Esophagus muscularis mucosa (tissue), 4 donors: ENCODE measurements at regions not wholly inside any gene's neighbourhood (a gene's known extent, or its start where the extent isn't known, plus 50 kb on each side); places are given as distances from the start of the nearest gene placed in this dataset.
"Not testable (repeated sequence)": the region's sequence is repeated elsewhere in the genome, so short reads cannot be mapped to it uniquely, and the experiment has no call there.

ENCODE experiments used
- DNase-seq: peaks from one replicate; pipeline ENCODE4 v3.0.0-alpha.2; 2017; ENCODE audit errors: extremely low spot score
- H3K27ac ChIP-seq, 4 donors: fragments of 200-600 bp; sonication (generic); replicated peaks in 1 of 4; 1 replicate in 3 of 4; 2 replicates in 1 of 4; pipeline ENCODE4 v1.5.1; 2016 to 2019; ENCODE audit warnings: mild to moderate bottlenecking in 1 of 4
- H3K27me3 ChIP-seq, 4 donors: fragments of 200-600 bp; sonication (generic); one replicate each; pipeline versions ENCODE4 v1.5.1 to v1.6.0; 2016 to 2019
- H3K36me3 ChIP-seq, 4 donors: fragments of 200-600 bp; sonication (generic); one replicate each; pipeline ENCODE4 v1.5.1; 2016 to 2019
- H3K4me1 ChIP-seq, 4 donors: fragments of 200-600 bp; sonication (generic); one replicate each; pipeline ENCODE4 v1.5.1; 2016 to 2019
- H3K4me3 ChIP-seq, 4 donors: fragments of 200-600 bp; sonication (generic); 1 replicate in 2 of 4; 2 replicates in 2 of 4; pipeline ENCODE4 v1.5.1; 2016 to 2019; ENCODE audit warnings: mild to moderate bottlenecking in 4 of 4, moderate library complexity in 1 of 4
- H3K9me3 ChIP-seq, 4 donors: fragments of 200-600 bp; sonication (generic); 1 replicate in 3 of 4; 2 replicates in 1 of 4; pipeline ENCODE4 v1.5.1; 2016 to 2019
- EP300 ChIP-seq: sonication (generic); formaldehyde crosslinking; IDR thresholded peaks from one replicate; pipeline ENCODE4 v1.6.1; 2017; ENCODE audit warnings: antibody characterized with exemption
- POLR2A ChIP-seq: fragments of 450-650 bp; IDR thresholded peaks from one replicate; pipeline ENCODE4 v1.6.1; 2017; ENCODE audit warnings: antibody characterized with exemption, moderate library complexity, mild to moderate bottlenecking, low read depth
- POLR2AphosphoS5 ChIP-seq, 2 donors: sonication (generic); formaldehyde crosslinking; IDR thresholded peaks; one replicate each; pipeline ENCODE4 v1.6.1; 2017; ENCODE audit warnings: antibody characterized with exemption in 2 of 2
- WGBS: methylation state at CpG from one replicate; pipeline ENCODE4 v1.1.5; 2018; 5-methylcytosine and 5-hydroxymethylcytosine counted together
- intact Hi-C: fragments of 100-400 bp; cut with DNase I; formaldehyde crosslinking; loops from one replicate; pipeline ENCODE4 v1.15.1; 2023
- TF ChIP-seq, protein P1 (sequence below), 3 experiments: fragments of 200-600 bp in 2 of 3; fragments of 450-650 bp in 1 of 3; sonication (generic) in 2 of 3; IDR thresholded peaks; one replicate each; pipeline ENCODE4 v1.5.1; 2017 to 2019; ENCODE audit warnings: antibody characterized with exemption in 3 of 3, mild to moderate bottlenecking in 2 of 3, moderate library complexity in 1 of 3

DNA sequence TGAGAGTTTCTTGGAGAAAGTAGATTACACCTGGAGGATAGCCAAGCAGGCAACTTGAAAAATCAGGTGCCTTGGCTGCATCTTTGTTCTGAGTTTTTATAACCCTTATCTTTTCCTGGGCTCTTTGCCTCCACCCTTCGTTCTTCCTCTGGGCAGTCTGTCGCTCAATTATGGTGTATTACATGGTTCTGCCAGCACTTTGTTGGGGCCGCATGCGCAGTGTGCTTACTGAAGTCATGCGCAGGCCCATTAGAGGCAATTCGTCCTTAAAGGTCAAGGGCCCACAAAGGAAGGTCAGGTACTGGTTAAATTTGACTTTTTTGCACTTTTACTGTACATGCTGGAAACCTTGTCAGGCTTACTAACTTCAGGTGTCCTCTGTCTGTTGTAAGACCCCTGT is 761.9 kb upstream of the SLITRK5 start:
- H3K4me3 ChIP-seq = no peak overlapping the region
- intact Hi-C loops = no loop called here
- H3K27me3 ChIP-seq = no peaks in the 10 kb centered on the region
- TF ChIP-seq POLR2AphosphoS5 (IDR thresholded peaks at IDR 0.05) (no peak), POLR2A (no peak), EP300 (no peak)
- TF ChIP-seq, protein P1, sequence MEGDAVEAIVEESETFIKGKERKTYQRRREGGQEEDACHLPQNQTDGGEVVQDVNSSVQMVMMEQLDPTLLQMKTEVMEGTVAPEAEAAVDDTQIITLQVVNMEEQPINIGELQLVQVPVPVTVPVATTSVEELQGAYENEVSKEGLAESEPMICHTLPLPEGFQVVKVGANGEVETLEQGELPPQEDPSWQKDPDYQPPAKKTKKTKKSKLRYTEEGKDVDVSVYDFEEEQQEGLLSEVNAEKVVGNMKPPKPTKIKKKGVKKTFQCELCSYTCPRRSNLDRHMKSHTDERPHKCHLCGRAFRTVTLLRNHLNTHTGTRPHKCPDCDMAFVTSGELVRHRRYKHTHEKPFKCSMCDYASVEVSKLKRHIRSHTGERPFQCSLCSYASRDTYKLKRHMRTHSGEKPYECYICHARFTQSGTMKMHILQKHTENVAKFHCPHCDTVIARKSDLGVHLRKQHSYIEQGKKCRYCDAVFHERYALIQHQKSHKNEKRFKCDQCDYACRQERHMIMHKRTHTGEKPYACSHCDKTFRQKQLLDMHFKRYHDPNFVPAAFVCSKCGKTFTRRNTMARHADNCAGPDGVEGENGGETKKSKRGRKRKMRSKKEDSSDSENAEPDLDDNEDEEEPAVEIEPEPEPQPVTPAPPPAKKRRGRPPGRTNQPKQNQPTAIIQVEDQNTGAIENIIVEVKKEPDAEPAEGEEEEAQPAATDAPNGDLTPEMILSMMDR (IDR thresholded peaks at IDR 0.05) = no peak
- no peaks in the 10 kb centered on the region for H3K36me3 ChIP-seq
- 70% methylated on average over 6 of the region's 6 CpGs for WGBS
- H3K4me1 ChIP-seq = no peaks in the 10 kb centered on the region
- no peaks in the 10 kb centered on the region for H3K9me3 ChIP-seq
- no peak overlapping the region for H3K27ac ChIP-seq
- DNase-seq = no peak

DNA sequence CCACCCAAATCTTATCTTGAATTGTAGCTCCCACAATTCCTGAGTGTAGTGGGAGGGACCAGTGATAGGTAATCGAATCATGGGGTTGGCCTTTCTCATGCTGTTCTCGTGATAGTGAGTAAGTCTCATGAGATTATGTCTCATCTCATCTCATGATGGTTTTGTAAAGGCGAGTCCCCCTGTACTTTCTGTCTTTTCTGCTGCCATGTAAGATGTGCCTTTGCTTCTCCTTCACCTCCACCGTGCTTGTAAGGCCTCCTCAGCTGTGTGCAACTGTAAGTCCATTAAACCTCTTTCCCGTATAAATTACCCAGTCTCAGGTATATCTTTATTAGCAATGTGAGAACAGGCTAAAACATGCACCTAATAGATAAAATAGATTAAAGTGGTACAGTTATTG is 756.4 kb upstream of the SLITRK5 start:
- DNase-seq = no peak
- no peaks in the 10 kb centered on the region for H3K36me3 ChIP-seq
- no peaks in the 10 kb centered on the region for H3K27me3 ChIP-seq
- no peak overlapping the region for H3K27ac ChIP-seq
- no peak overlapping the region for H3K4me3 ChIP-seq
- TF ChIP-seq POLR2AphosphoS5 (IDR thresholded peaks at IDR 0.05) (no peak), EP300 (no peak), POLR2A (no peak)
- TF ChIP-seq, protein P1 (IDR thresholded peaks at IDR 0.05) = no peak
- H3K9me3 ChIP-seq = no peaks in the 10 kb centered on the region
- no peaks in the 10 kb centered on the region for H3K4me1 ChIP-seq
- 87% methylated on average over 5 of the region's 5 CpGs for WGBS
- intact Hi-C loops = no loop called here

DNA sequence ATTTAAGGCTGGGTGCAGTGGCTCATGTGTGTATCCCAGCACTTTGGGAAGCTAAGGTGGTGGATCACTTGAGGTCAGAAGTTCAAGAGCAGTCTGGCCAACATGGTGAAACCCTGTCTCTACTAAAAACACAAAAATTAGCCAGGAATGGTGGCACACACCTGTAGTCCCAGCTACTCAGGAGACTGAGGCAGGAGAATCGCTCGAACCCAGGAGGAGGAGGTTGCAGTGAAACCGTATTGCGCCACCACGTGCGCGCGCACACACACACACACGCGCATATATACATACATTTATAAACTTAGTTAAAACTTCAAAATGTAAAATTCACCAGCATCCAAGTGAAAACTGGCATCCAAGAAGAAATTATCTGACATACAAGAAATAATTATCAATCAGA is 753.7 kb upstream of the SLITRK5 start:
- intact Hi-C loops, H3K27me3 ChIP-seq, H3K4me3 ChIP-seq, H3K4me1 ChIP-seq, H3K27ac ChIP-seq, H3K9me3 ChIP-seq, H3K36me3 ChIP-seq, DNase-seq: not testable (repeated sequence)
- WGBS = 96% methylated on average over 10 of the region's 10 CpGs

DNA sequence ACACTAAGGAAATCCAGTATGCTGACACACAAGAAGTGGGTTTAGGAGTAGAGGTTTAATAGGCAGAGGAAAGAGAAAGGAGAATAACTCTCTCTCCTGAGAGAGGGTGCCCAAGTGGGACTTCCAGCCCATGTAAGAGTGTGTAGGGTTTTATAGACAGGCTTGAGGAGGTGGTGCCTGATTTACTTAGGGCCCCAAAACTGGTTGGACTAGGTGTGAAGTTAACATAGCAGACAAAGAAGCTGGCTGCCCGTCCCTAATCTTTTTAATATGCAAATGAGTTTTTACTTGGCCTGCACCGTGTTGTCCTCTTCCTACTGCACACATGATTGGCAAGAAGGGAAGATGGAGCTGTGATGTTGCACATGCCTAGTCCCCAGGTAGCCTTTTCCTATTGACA is 752.5 kb upstream of the SLITRK5 start:
- intact Hi-C loops = no loop called here
- DNase-seq = no peak
- Histone ChIP-seq H3K36me3 (no peaks in the 10 kb centered on the region), H3K27ac (no peak overlapping the region), H3K9me3 (no peaks in the 10 kb centered on the region), H3K27me3 (no peaks in the 10 kb centered on the region), H3K4me1 (no peaks in the 10 kb centered on the region), H3K4me3 (no peak overlapping the region)
- TF ChIP-seq POLR2A = no peak
- TF ChIP-seq, protein P1 (IDR thresholded peaks at IDR 0.05) = no peak
- TF ChIP-seq POLR2AphosphoS5 (IDR thresholded peaks at IDR 0.05) = no peak
- TF ChIP-seq EP300 = no peak
- 58% methylated on average over 2 of the region's 2 CpGs for WGBS

DNA sequence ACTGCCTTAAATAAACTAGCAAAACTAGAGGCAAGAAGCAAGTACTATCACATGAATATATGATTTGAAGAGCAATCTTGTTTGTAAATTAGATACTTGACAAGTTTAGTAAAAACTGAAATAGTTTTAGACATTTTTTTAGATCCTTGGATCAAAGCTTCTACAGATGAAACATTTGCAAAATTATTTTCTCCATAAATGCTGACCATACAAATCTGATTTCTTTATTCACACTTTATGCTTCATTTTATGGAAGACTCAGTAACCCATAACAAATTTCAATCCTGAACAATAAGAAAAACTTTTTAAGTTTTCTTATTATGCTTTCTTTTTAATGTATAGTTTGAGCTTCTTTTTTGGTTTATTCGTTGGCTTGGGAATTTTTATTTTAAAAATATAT is 750.2 kb upstream of the SLITRK5 start:
- Histone ChIP-seq H3K27ac (no peak overlapping the region), H3K9me3 (no peaks in the 10 kb centered on the region), H3K27me3 (no peaks in the 10 kb centered on the region), H3K4me1 (no peaks in the 10 kb centered on the region), H3K4me3 (no peak overlapping the region), H3K36me3 (no peaks in the 10 kb centered on the region)
- no peak for TF ChIP-seq POLR2AphosphoS5 (IDR thresholded peaks at IDR 0.05)
- TF ChIP-seq POLR2A = no peak
- TF ChIP-seq, protein P1 (IDR thresholded peaks at IDR 0.05) = no peak
- no peak for TF ChIP-seq EP300
- 87% methylated on average over 1 of the region's 1 CpG for WGBS
- intact Hi-C loops = no loop called here
- no peak for DNase-seq
